Vagina (tissue), 2 donors: ENCODE measurements at regions not wholly inside any gene's neighbourhood (a gene's known extent, or its start where the extent isn't known, plus 50 kb on each side); places are given as distances from the start of the nearest gene placed in this dataset.

Experiments
- DNase-seq, 2 donors: peaks; one replicate each; pipeline ENCODE4 v3.0.0-alpha.2; 2017; ENCODE audit errors: extremely low spot score in 2 of 2
- H3K27ac ChIP-seq: fragments of 200-600 bp; sonication (generic); one replicate; pipeline ENCODE4 v1.5.1; 2019
- H3K27me3 ChIP-seq: fragments of 200-600 bp; sonication (generic); one replicate; pipeline ENCODE4 v1.5.1; 2019
- H3K36me3 ChIP-seq, 2 donors: fragments of 200-600 bp; sonication (generic); one replicate each; pipeline ENCODE4 v1.5.1; 2017 to 2019
- H3K4me1 ChIP-seq: fragments of 200-600 bp; sonication (generic); one replicate; pipeline ENCODE4 v1.5.1; 2019
- H3K4me3 ChIP-seq, 2 donors: fragments of 200-600 bp; sonication (generic); 1 replicate in 1 of 2; 2 replicates in 1 of 2; pipeline ENCODE4 v1.5.1; 2016 to 2019
- H3K9me3 ChIP-seq: fragments of 200-600 bp; sonication (generic); one replicate; pipeline ENCODE4 v1.5.1; 2019
- POLR2A ChIP-seq, 2 donors: fragments of 450-650 bp; IDR thresholded peaks; one replicate each; pipeline ENCODE4 v1.6.1; 2017; ENCODE audit warnings: antibody characterized with exemption in 2 of 2, mild to moderate bottlenecking in 2 of 2, moderate library complexity in 2 of 2
- POLR2AphosphoS5 ChIP-seq, 2 donors: sonication (generic); formaldehyde crosslinking; IDR thresholded peaks; one replicate each; pipeline ENCODE4 v1.9.0; 2017; ENCODE audit warnings: antibody characterized with exemption in 2 of 2, mild to moderate bottlenecking in 2 of 2, low read depth in 1 of 2; ENCODE audit not compliant: insufficient read depth in 1 of 2
- intact Hi-C: fragments of 100-400 bp; cut with DNase I; formaldehyde crosslinking; loops from one replicate; pipeline ENCODE4 v1.15.1; 2023
- TF ChIP-seq, protein P1 (sequence below), 3 experiments: fragments of 450-650 bp in 2 of 3; fragments of 200-600 bp in 1 of 3; sonication (generic) in 1 of 3; IDR thresholded peaks; one replicate each; pipeline ENCODE4 v1.5.1; 2017 to 2019; ENCODE audit warnings: antibody characterized with exemption in 3 of 3, mild to moderate bottlenecking in 2 of 3, moderate library complexity in 2 of 3

- Histone ChIP-seq H3K27ac (no peak overlapping the region), H3K36me3 (no peaks in the 10 kb centered on the region), H3K27me3 (no peaks in the 10 kb centered on the region), H3K4me1 (no peaks in the 10 kb centered on the region), H3K9me3 (no peaks in the 10 kb centered on the region), H3K4me3 (no peak overlapping the region)
- TF ChIP-seq, protein P1, sequence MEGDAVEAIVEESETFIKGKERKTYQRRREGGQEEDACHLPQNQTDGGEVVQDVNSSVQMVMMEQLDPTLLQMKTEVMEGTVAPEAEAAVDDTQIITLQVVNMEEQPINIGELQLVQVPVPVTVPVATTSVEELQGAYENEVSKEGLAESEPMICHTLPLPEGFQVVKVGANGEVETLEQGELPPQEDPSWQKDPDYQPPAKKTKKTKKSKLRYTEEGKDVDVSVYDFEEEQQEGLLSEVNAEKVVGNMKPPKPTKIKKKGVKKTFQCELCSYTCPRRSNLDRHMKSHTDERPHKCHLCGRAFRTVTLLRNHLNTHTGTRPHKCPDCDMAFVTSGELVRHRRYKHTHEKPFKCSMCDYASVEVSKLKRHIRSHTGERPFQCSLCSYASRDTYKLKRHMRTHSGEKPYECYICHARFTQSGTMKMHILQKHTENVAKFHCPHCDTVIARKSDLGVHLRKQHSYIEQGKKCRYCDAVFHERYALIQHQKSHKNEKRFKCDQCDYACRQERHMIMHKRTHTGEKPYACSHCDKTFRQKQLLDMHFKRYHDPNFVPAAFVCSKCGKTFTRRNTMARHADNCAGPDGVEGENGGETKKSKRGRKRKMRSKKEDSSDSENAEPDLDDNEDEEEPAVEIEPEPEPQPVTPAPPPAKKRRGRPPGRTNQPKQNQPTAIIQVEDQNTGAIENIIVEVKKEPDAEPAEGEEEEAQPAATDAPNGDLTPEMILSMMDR (IDR thresholded peaks at IDR 0.05) = no peak
- TF ChIP-seq POLR2AphosphoS5 (IDR thresholded peaks at IDR 0.05; ENCODE audit: insufficient read depth in 1 of 2, low read depth in 1 of 2) = no peak
- no peak for TF ChIP-seq POLR2A (IDR thresholded peaks at IDR 0.05)
- no peak for DNase-seq
- intact Hi-C loops = no loop called here
These were observed 813.7 kb upstream of the HS3ST1 start for GRCh38 chr4:12242354-12242753.

DNA sequence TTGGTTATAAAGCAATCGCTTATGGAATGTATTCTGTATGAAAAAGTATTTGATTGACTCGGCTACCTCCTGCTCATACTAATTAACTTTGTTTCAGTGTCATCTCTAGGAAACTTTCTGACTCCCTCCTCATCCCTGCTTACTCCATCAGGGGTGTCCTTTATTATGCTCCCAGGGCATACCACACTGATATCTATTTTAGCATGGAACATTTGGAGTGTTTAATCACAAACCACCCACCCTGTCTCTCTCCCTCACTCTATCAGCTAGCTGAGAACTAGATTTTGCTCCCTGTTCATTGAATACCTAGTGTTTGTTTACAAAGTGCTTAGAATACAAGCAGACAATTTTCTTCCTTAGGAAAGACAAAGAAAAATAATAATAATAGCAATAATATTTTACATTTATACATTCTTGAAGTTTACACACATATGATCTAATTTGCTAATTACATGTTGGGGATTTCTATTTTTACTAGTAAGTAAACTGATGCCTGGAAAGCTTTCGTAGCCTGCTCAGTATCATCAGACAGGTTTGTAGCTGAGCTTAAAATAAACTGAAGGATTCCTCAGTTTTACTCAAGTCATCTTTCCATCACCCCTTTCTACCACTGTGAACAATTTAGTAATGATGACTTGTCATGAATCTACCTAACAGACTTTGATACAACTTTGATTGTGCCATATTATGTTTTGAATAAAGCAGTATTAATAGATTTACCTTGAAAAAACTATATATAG is 811.4 kb upstream of the HS3ST1 start:
- intact Hi-C loops = no loop called here
- Histone ChIP-seq H3K4me1 (no peaks in the 10 kb centered on the region), H3K27me3 (no peaks in the 10 kb centered on the region), H3K36me3 (no peaks in the 10 kb centered on the region), H3K9me3 (no peaks in the 10 kb centered on the region), H3K27ac (no peak overlapping the region), H3K4me3 (no peak overlapping the region)
- DNase-seq = no peak
- TF ChIP-seq POLR2AphosphoS5 (IDR thresholded peaks at IDR 0.05; ENCODE audit: insufficient read depth in 1 of 2, low read depth in 1 of 2) = no peak
- no peak for TF ChIP-seq POLR2A (IDR thresholded peaks at IDR 0.05)
- TF ChIP-seq, protein P1 (IDR thresholded peaks at IDR 0.05) = no peak

- TF ChIP-seq POLR2A (IDR thresholded peaks at IDR 0.05) = no peak
- no peak for TF ChIP-seq POLR2AphosphoS5 (IDR thresholded peaks at IDR 0.05; ENCODE audit: insufficient read depth in 1 of 2, low read depth in 1 of 2)
- no peak overlapping the region for H3K27ac ChIP-seq
- H3K36me3 ChIP-seq = no peaks in the 10 kb centered on the region
- DNase-seq = no peak
- H3K4me3 ChIP-seq = no peak overlapping the region
- no peaks in the 10 kb centered on the region for H3K9me3 ChIP-seq
- no peaks in the 10 kb centered on the region for H3K27me3 ChIP-seq
- no peaks in the 10 kb centered on the region for H3K4me1 ChIP-seq
- intact Hi-C loops = no loop called here
These were observed 802.4 kb upstream of the HS3ST1 start for GRCh38 chr4:12231098-12231497.

- TF ChIP-seq, protein P1 (IDR thresholded peaks at IDR 0.05) = no peak
- TF ChIP-seq POLR2AphosphoS5 (IDR thresholded peaks at IDR 0.05; ENCODE audit: insufficient read depth in 1 of 2, low read depth in 1 of 2) (no peak), POLR2A (IDR thresholded peaks at IDR 0.05) (no peak)
- intact Hi-C loops = no loop called here
- Histone ChIP-seq H3K4me3 (no peak overlapping the region), H3K4me1 (no peaks in the 10 kb centered on the region), H3K27ac (no peak overlapping the region), H3K36me3 (no peaks in the 10 kb centered on the region), H3K9me3 (no peaks in the 10 kb centered on the region), H3K27me3 (no peaks in the 10 kb centered on the region)
- DNase-seq = no peak
These were observed 792.3 kb upstream of the HS3ST1 start for GRCh38 chr4:12221031-12221430.

DNA sequence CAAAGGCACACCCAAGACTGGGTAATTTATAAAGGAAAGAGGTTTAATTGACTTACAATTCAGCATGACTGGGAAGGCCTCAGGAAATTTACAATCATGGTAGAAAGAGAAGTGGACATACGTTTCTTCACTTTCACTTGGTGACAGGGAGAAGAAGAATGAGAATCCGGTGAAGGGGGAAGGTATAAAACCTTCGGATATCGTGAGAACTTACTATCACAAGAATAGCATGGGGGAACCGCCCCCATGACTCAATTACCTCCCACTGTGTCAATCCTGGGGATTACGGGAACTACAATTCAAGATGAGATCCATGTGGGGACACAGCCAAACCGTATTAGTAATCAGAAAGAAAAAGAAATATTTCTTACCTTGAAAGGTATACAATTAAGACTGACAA is 782.9 kb upstream of the HS3ST1 start:
- no peak for DNase-seq
- Histone ChIP-seq H3K27ac (no peak overlapping the region), H3K36me3 (no peaks in the 10 kb centered on the region), H3K4me1 (no peaks in the 10 kb centered on the region), H3K27me3 (no peaks in the 10 kb centered on the region), H3K9me3 (no peaks in the 10 kb centered on the region), H3K4me3 (no peak overlapping the region)
- intact Hi-C loops = no loop called here
- TF ChIP-seq POLR2A (IDR thresholded peaks at IDR 0.05) (no peak), POLR2AphosphoS5 (IDR thresholded peaks at IDR 0.05; ENCODE audit: insufficient read depth in 1 of 2, low read depth in 1 of 2) (no peak)
- TF ChIP-seq, protein P1 (IDR thresholded peaks at IDR 0.05) = no peak
